ENCODE measurements at regions not wholly inside any gene's neighbourhood (a gene's known extent, or its start where the extent isn't known, plus 50 kb on each side); places are given as distances from the start of the nearest gene placed in this dataset.

DNA sequence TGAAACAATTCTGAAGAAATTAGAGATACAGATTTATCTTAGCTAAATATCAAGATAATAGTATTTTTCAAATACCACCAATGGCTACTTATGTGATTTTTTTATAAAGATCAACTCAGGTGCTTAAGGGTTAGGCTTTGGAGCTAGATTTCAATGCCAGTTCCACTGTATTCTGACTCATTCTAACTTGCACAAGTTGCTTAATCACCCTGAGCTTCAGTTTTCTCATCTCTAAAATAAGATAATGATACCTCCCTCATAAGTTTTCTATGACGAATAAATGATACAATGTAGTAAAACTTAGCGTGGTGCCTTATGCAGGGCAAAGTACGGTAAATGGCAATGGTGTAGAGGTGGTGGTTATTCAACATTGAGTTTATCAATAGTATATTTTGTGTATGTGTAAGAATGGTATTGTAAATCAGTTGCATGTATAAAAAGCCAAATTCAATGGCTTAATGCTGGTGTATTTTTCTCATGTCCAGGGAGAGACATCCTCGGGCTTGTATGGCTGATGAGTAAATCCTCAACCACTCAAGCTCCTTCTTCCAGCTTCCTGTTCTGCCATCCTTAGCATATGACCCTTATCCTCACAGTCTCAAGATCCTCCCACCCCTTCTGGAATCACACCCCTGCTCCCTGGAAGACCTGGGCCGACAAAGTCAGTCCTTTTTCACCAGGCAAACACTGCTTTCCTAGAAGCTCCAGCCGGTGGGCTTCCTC, 505.9 kb upstream of the CFAP20DC start:
- 81% methylated on average over 6 of the region's 6 CpGs for WGBS, 2 donors
- DNase-seq (ENCODE audit: low spot score in 2 of 2): no peak
- intact Hi-C loops (cut with DNase I; ENCODE audit: low total_unique reads): no loop called here
- no peak overlapping the region for H3K4me3 ChIP-seq (ENCODE audit: low read depth, poor library complexity, severe bottlenecking)
- TF ChIP-seq CTCF (IDR thresholded peaks at IDR 0.05): no peak
- no peak for TF ChIP-seq POLR2A (IDR thresholded peaks at IDR 0.05)

DNA sequence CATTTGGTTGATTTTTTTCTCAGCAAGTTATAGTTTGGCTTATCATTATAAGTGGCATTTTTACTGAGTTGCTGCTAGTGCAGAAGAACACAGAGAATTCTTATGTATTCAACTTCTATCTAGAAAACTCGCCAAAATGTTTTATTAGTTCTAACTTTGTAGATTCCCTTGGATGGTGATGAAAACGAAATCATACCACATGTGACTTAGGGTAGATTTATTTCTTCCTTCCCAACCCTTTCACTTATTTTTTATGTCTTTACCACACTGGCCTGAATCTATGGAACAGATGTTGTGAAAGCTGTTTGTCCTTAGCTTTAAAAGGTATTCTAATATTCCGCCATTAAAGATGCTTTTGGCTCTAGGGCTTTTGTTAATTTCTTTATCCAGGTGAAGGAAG, 503.3 kb upstream of the CFAP20DC start:
- intact Hi-C loops (cut with DNase I; ENCODE audit: low total_unique reads): no loop called here
- no peak for TF ChIP-seq CTCF (IDR thresholded peaks at IDR 0.05)
- no peak for TF ChIP-seq POLR2A (IDR thresholded peaks at IDR 0.05)
- no peak overlapping the region for H3K4me3 ChIP-seq (ENCODE audit: low read depth, poor library complexity, severe bottlenecking)
- DNase-seq (ENCODE audit: low spot score in 2 of 2): no peak
- 56 to 67% methylated on average over 3 of the region's 3 CpGs for WGBS, 2 donors

DNA sequence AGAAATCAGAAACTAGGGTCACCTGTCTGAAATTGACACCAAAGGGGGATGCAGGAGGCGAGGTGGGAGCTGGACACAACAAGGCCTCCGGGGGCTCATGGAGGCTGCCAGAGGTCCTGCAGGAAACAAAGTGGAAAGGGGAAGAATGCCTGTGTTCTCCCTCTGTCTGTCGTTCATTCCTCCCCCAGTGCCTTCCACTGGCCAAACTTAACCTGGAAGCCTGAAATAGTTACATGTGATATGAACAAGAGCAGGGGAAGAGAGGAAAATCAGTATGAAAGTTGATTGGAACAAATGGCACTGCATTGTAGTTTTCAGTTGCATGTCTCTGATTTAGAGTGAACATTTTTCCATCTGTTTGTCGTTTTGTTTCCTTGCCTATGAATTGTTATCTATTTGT, 502.0 kb upstream of the CFAP20DC start:
- intact Hi-C loops (cut with DNase I; ENCODE audit: low total_unique reads): no loop called here
- no peak for DNase-seq (ENCODE audit: low spot score in 2 of 2)
- no peak for TF ChIP-seq POLR2A (IDR thresholded peaks at IDR 0.05)
- WGBS, 2 donors: 70 to 73% methylated on average over 4 of the region's 4 CpGs
- no peak overlapping the region for H3K4me3 ChIP-seq (ENCODE audit: low read depth, poor library complexity, severe bottlenecking)

DNA sequence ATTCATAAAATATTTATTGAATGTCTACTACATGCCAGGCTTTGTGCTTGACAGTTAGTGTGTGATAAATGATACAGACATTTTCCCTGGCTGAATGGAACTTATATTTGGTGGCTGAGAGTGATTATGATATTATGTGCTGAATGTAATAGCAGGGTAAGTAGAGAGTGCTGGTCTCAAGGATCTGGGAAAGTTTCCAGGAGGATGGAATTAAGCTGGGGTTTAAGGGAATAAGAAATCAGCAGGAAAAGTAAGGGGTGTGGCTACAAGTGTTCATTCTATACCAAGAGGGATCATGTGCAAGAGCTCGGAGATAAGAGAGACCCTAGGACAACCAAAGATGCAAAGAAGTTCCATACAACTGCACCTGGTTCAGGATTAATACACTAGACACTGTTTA, 500.1 kb upstream of the CFAP20DC start:
- TF ChIP-seq POLR2A (IDR thresholded peaks at IDR 0.05) (no peak), CTCF (IDR thresholded peaks at IDR 0.05) (no peak)
- no peak for DNase-seq (ENCODE audit: low spot score in 2 of 2)
- 32 to 90% methylated on average over 1 of the region's 1 CpG for WGBS, 2 donors
- no peak overlapping the region for H3K4me3 ChIP-seq (ENCODE audit: low read depth, poor library complexity, severe bottlenecking)
- intact Hi-C loops (cut with DNase I; ENCODE audit: low total_unique reads): no loop called here

- TF ChIP-seq POLR2A (IDR thresholded peaks at IDR 0.05): no peak
- no peak for TF ChIP-seq CTCF (IDR thresholded peaks at IDR 0.05)
- H3K4me3 ChIP-seq (ENCODE audit: low read depth, poor library complexity, severe bottlenecking): no peak overlapping the region
- 83 to 89% methylated on average over 3 of the region's 3 CpGs for WGBS, 2 donors
- intact Hi-C loops (cut with DNase I; ENCODE audit: low total_unique reads): no loop called here
- no peak for DNase-seq (ENCODE audit: low spot score in 2 of 2)
Measured at GRCh38 chr3:59547874-59548273, 498.0 kb upstream of the CFAP20DC start.

DNA sequence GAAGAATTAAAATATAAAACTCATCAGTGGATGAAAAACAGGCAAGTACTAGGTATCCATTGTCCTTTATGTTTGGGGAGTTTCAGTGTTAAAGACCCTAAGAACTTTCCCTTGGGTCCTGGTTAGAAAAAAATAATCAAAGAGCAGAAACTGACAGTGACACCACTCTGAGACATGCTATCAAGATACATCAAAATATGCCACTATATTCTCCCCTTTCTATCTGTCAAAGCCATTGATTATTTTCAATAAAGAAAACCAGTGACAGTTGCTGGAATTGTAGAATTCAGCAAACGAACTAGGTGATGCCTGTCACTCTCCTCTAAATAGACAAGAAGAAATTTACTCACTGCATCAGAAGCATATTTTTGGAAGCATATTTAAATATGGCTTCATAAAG, 496.7 kb upstream of the CFAP20DC start:
- TF ChIP-seq CTCF (IDR thresholded peaks at IDR 0.05) (no peak), POLR2A (IDR thresholded peaks at IDR 0.05) (no peak)
- intact Hi-C loops (cut with DNase I; ENCODE audit: low total_unique reads): no loop called here
- no peak overlapping the region for H3K4me3 ChIP-seq (ENCODE audit: low read depth, poor library complexity, severe bottlenecking)
- no peak for DNase-seq (ENCODE audit: low spot score in 2 of 2)
- WGBS, 2 donors: 81 to 84% methylated on average over 1 of the region's 1 CpG

Data from lower leg skin (tissue), 4 donors.